ENCODE measurements at regions not wholly inside any gene's neighbourhood (a gene's known extent, or its start where the extent isn't known, plus 50 kb on each side); places are given as distances from the start of the nearest gene placed in this dataset.

GRCh38 chr14:53516261-53516774 lies 363.2 kb upstream of the DDHD1 start (continued):
- TF ChIP-seq RXRA (IDR thresholded peaks at IDR 0.05; ENCODE audit: borderline replicate concordance, low read depth) = no peak
- TF ChIP-seq EZH2phosphoT487 (IDR thresholded peaks at IDR 0.05; ENCODE audit: borderline replicate concordance, low read depth) = no peak
- TF ChIP-seq MAX (IDR thresholded peaks at IDR 0.05; ENCODE audit: low read depth) = no peak
- no peak for TF ChIP-seq RAD21 (IDR thresholded peaks at IDR 0.05; ENCODE audit: low read length)
- no peak for TF ChIP-seq NRF1 (IDR thresholded peaks at IDR 0.05; ENCODE audit: low read depth, low read length)
- no peak for TF ChIP-seq MEF2A (IDR thresholded peaks at IDR 0.05; ENCODE audit: borderline replicate concordance, low read depth)
- no peak for TF ChIP-seq CTCF (IDR thresholded peaks at IDR 0.05)
- TF ChIP-seq FOSL2 (IDR thresholded peaks at IDR 0.05; ENCODE audit: borderline replicate concordance, low read depth) = no peak
- no peak for TF ChIP-seq TCF12 (IDR thresholded peaks at IDR 0.05)
- TF ChIP-seq USF2 (IDR thresholded peaks at IDR 0.05; ENCODE audit: borderline replicate concordance, low read depth, low read length) = no peak
- TF ChIP-seq FOXM1 (IDR thresholded peaks at IDR 0.05; ENCODE audit: low read depth) = no peak

- H3K27me3 ChIP-seq (ENCODE audit: insufficient read depth) = no peaks in the 10 kb centered on the region
- no peaks in the 10 kb centered on the region for H3K79me2 ChIP-seq (ENCODE audit: insufficient read depth)
- H3K4me1 ChIP-seq (ENCODE audit: control insufficient read depth in 1 of 2, insufficient read depth in 2 of 2, low read depth in 1 of 2, low read length in 1 of 2) = no peaks in the 10 kb centered on the region
- no peaks in the 10 kb centered on the region for H3K9me3 ChIP-seq
- H4K20me1 ChIP-seq (ENCODE audit: insufficient read depth) = no peaks in the 10 kb centered on the region
- no peak for DNase-seq
- ChIA-PET CTCF (no interaction called here), POLR2A (no interaction called here)
- 39% methylated on average over 5 of the region's 5 CpGs for WGBS (ENCODE audit: low lambda C conversion rate)
- no peak overlapping the region for H3K4me3 ChIP-seq (ENCODE audit: low read depth in 2 of 2, low read length in 1 of 2)
- no peak overlapping the region for H3K4me2 ChIP-seq
- no peaks in the 10 kb centered on the region for H3K9me2 ChIP-seq
- H3K9ac ChIP-seq = no peak overlapping the region
- no peaks in the 10 kb centered on the region for H3K36me3 ChIP-seq (replicated peaks in 1 of 2; ENCODE audit: control insufficient read depth in 1 of 2, insufficient read depth in 2 of 2, low read length in 1 of 2)
- no peak overlapping the region for H2AFZ ChIP-seq (ENCODE audit: low read depth)
- H3K27ac ChIP-seq (ENCODE audit: low read depth in 2 of 2, low read length in 1 of 2) = no peak overlapping the region
- no peaks in the 10 kb centered on the region for H3F3A ChIP-seq (replicated peaks; ENCODE audit: insufficient read depth)
- TF ChIP-seq ZBTB33 (IDR thresholded peaks at IDR 0.05; ENCODE audit: borderline replicate concordance, low read depth) = no peak
- no peak for TF ChIP-seq NRF1 (IDR thresholded peaks at IDR 0.05; ENCODE audit: low read depth, low read length)
- no peak for TF ChIP-seq CTCF (IDR thresholded peaks at IDR 0.05)
- TF ChIP-seq PBX3 (IDR thresholded peaks at IDR 0.05) = no peak
- no peak for TF ChIP-seq FOSL2 (IDR thresholded peaks at IDR 0.05; ENCODE audit: borderline replicate concordance, low read depth)
- no peak for TF ChIP-seq EP300 (IDR thresholded peaks at IDR 0.05; ENCODE audit: borderline replicate concordance in 1 of 2, low read depth in 1 of 2, low read length in 1 of 2)
- no peak for TF ChIP-seq TAF1 (IDR thresholded peaks at IDR 0.05; ENCODE audit: borderline replicate concordance, low read depth, low read length)
- no peak for TF ChIP-seq RXRA (IDR thresholded peaks at IDR 0.05; ENCODE audit: borderline replicate concordance, low read depth)
- TF ChIP-seq GATA2 (CRISPR knock-in tag; IDR thresholded peaks at IDR 0.05) = no peak
- TF ChIP-seq FOXM1 (IDR thresholded peaks at IDR 0.05; ENCODE audit: low read depth) = no peak
- TF ChIP-seq USF1 (IDR thresholded peaks at IDR 0.05; ENCODE audit: borderline replicate concordance, low read depth) = no peak
- no peak for TF ChIP-seq IRF3 (IDR thresholded peaks at IDR 0.05; ENCODE audit: low read depth, low read length)
- no peak for TF ChIP-seq NFIC (IDR thresholded peaks at IDR 0.05; ENCODE audit: borderline replicate concordance)
Measured at GRCh38 chr14:53515276-53515675, 362.2 kb upstream of the DDHD1 start.
